Ascending aorta (tissue), 2 donors: ENCODE measurements at regions not wholly inside any gene's neighbourhood (a gene's known extent, or its start where the extent isn't known, plus 50 kb on each side); places are given as distances from the start of the nearest gene placed in this dataset.

Experiments
- DNase-seq, 2 donors: peaks; one replicate each; pipeline ENCODE4 v3.0.0-alpha.2; 2019; ENCODE audit warnings: low spot score in 2 of 2
- H3K27ac ChIP-seq, 2 donors: fragments of 200-600 bp; sonication (generic); one replicate each; pipeline ENCODE4 v1.5.1; 2016 to 2017; ENCODE audit warnings: mild to moderate bottlenecking in 1 of 2
- H3K27me3 ChIP-seq: fragments of 200-600 bp; sonication (generic); one replicate; pipeline ENCODE4 v1.5.1; 2017
- H3K36me3 ChIP-seq, 2 donors: fragments of 200-600 bp; sonication (generic); one replicate each; pipeline ENCODE4 v1.5.1; 2016
- H3K4me1 ChIP-seq, 2 donors: fragments of 200-600 bp; sonication (generic); one replicate each; pipeline ENCODE4 v1.5.1; 2016 to 2017; ENCODE audit warnings: mild to moderate bottlenecking in 1 of 2
- H3K4me3 ChIP-seq, 2 donors: fragments of 200-600 bp; sonication (generic); one replicate each; pipeline ENCODE4 v1.5.1; 2016 to 2017; ENCODE audit warnings: mild to moderate bottlenecking in 1 of 2
- H3K9me3 ChIP-seq, 2 donors: fragments of 200-600 bp; sonication (generic); one replicate each; pipeline ENCODE4 v1.5.1; 2016
- intact Hi-C: fragments of 100-400 bp; cut with DNase I; formaldehyde crosslinking; loops from one replicate; pipeline ENCODE4 v1.15.1; 2023
- TF ChIP-seq, protein P1 (sequence below), 3 experiments: fragments of 200-600 bp in 2 of 3; fragments of 450-650 bp in 1 of 3; sonication (generic) in 2 of 3; IDR thresholded peaks; one replicate each; pipeline ENCODE4 v1.5.1; 2016 to 2019; ENCODE audit warnings: antibody characterized with exemption in 3 of 3, mild to moderate bottlenecking in 1 of 3, moderate library complexity in 1 of 3

DNA sequence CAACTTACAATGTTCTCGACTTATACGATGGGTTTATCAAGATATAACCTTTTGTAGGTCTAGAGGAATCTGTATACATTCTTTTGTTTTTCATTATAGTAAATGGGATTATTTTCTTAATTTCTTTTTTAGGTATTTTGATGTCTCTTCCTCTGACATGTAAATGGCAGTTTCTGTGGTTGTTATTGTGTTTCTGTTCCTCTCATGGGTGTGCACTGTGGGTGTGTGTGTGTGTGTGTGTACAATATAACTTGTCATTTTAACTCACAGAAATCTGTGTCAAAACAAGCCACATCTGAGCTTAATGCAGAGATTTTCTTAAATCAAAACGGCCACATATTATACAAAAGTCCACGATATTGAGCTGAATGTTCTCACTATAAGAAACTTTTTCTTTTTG is 1300.8 kb upstream of the B3GALT2 start:
- intact Hi-C loops, result no loop called here
- H3K4me1 ChIP-seq, result no peaks in the 10 kb centered on the region
- no peak overlapping the region for H3K4me3 ChIP-seq
- no peaks in the 10 kb centered on the region for H3K9me3 ChIP-seq
- H3K36me3 ChIP-seq, result no peaks in the 10 kb centered on the region
- no peak overlapping the region for H3K27ac ChIP-seq
- DNase-seq, result no peak
- no peaks in the 10 kb centered on the region for H3K27me3 ChIP-seq
- TF ChIP-seq, protein P1, sequence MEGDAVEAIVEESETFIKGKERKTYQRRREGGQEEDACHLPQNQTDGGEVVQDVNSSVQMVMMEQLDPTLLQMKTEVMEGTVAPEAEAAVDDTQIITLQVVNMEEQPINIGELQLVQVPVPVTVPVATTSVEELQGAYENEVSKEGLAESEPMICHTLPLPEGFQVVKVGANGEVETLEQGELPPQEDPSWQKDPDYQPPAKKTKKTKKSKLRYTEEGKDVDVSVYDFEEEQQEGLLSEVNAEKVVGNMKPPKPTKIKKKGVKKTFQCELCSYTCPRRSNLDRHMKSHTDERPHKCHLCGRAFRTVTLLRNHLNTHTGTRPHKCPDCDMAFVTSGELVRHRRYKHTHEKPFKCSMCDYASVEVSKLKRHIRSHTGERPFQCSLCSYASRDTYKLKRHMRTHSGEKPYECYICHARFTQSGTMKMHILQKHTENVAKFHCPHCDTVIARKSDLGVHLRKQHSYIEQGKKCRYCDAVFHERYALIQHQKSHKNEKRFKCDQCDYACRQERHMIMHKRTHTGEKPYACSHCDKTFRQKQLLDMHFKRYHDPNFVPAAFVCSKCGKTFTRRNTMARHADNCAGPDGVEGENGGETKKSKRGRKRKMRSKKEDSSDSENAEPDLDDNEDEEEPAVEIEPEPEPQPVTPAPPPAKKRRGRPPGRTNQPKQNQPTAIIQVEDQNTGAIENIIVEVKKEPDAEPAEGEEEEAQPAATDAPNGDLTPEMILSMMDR (IDR thresholded peaks at IDR 0.05), result no peak

DNA sequence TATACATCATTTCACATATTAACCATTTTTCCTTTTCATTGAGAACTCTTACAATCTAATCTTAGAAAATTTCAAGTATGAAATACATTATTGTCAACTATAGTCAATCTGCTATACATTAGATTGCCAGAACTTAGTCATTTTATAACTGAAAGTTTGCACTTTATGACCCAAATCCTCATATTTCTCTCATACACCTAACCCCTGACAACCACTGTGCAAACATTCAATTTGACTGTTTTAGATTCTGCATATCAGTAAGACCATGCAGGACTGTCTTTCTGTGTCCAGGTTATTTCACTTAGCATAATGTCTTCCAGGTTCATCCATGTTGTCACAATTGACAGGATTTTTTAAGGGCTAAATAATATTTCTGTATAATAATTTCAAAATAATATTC is 1299.0 kb upstream of the B3GALT2 start:
- Histone ChIP-seq H3K27ac (no peak overlapping the region), H3K27me3 (no peaks in the 10 kb centered on the region), H3K4me1 (no peaks in the 10 kb centered on the region), H3K9me3 (no peaks in the 10 kb centered on the region), H3K4me3 (no peak overlapping the region), H3K36me3 (no peaks in the 10 kb centered on the region)
- intact Hi-C loops, result no loop called here
- no peak for DNase-seq
- TF ChIP-seq, protein P1 (IDR thresholded peaks at IDR 0.05), result no peak

DNA sequence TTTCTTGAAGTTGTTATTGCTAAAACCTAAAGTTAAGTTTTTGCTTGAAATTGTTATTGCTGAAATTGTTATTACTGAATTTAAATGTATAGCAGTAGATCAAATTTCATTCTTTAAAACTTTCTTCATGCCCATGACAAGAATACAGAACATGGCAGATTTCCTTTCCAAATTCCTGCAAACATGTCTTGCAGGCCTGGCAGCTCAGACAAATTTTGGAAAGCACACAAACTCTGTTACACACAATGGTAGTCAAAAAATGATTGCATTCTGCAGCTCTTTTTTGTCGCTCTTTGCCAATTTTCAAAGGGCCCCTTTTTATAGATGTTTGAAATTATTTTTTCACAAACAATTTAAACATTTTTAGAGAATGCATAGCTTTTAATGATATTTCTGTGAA is 1292.3 kb upstream of the B3GALT2 start:
- DNase-seq, result no peak
- Histone ChIP-seq H3K4me3 (no peak overlapping the region), H3K4me1 (no peaks in the 10 kb centered on the region), H3K27me3 (no peaks in the 10 kb centered on the region), H3K27ac (no peak overlapping the region), H3K36me3 (no peaks in the 10 kb centered on the region), H3K9me3 (no peaks in the 10 kb centered on the region)
- TF ChIP-seq, protein P1 (IDR thresholded peaks at IDR 0.05), result no peak
- intact Hi-C loops, result no loop called here

DNA sequence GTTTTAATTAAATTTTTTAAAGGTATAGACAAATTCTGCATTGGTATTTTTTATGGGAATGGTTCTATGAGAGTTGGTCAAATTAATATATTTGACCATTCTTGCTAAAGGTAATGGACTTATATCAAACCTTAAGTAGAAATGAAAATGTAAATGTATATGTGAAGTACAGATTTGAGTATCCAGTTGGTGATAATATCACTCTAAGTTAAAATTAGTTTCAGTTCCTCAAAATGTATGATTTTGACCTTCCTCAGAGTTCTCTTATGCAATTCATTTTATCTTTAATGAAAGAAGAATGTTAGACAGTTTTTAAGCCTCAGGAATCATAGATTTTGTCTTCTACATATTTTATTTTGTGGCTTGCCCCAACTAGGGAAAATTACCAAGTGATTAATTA is 1291.5 kb upstream of the B3GALT2 start:
- no peaks in the 10 kb centered on the region for H3K4me1 ChIP-seq
- no peak for DNase-seq
- no peak overlapping the region for H3K4me3 ChIP-seq
- no peaks in the 10 kb centered on the region for H3K9me3 ChIP-seq
- no peaks in the 10 kb centered on the region for H3K27me3 ChIP-seq
- TF ChIP-seq, protein P1 (IDR thresholded peaks at IDR 0.05), result no peak
- H3K36me3 ChIP-seq, result no peaks in the 10 kb centered on the region
- intact Hi-C loops, result no loop called here
- H3K27ac ChIP-seq, result no peak overlapping the region

DNA sequence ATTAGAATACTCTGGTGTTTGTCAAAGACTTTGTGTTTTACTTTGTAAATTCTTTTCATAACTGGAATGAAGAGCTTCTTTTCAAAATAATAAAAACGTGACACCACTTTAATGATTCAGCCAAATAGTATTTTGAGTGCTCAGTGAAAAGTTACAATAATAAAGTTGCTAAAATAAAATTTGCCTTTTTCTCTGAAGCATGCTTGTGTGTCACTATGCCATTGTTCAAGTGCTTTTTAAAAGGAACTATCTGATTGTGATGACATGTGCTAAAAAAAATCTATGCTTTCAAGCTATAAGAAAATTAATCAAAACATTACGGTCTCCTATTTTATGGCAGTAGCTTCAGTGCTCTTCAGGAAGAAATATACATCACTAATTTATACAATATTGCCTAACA is 1290.5 kb upstream of the B3GALT2 start:
- no peaks in the 10 kb centered on the region for H3K36me3 ChIP-seq
- H3K4me1 ChIP-seq, result no peaks in the 10 kb centered on the region
- no peaks in the 10 kb centered on the region for H3K27me3 ChIP-seq
- no peak overlapping the region for H3K4me3 ChIP-seq
- no peak overlapping the region for H3K27ac ChIP-seq
- TF ChIP-seq, protein P1 (IDR thresholded peaks at IDR 0.05), result no peak
- intact Hi-C loops, result no loop called here
- no peaks in the 10 kb centered on the region for H3K9me3 ChIP-seq
- no peak for DNase-seq

DNA sequence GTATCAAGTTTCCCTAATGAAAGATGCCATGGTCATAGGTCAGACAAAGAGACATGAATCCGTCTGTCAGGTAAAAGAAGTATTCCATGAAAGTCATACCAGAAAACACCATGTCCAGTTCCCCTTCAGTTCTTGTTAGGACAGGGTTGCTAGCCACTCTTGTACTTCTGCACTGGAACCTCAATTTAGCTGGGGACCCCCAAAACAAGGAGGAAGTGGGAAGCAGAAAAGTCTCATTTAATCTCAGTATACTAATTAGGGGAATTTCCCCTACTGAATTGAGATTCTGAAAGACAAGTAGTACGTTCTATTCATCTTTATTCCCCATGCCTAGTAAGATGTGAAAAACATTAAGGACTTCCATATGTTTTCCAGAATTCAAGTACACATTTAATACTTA is 1289.9 kb upstream of the B3GALT2 start:
- H3K9me3 ChIP-seq, result no peaks in the 10 kb centered on the region
- no peak for DNase-seq
- no peak overlapping the region for H3K4me3 ChIP-seq
- TF ChIP-seq, protein P1 (IDR thresholded peaks at IDR 0.05), result no peak
- H3K4me1 ChIP-seq, result no peaks in the 10 kb centered on the region
- H3K27ac ChIP-seq, result no peak overlapping the region
- H3K36me3 ChIP-seq, result no peaks in the 10 kb centered on the region
- H3K27me3 ChIP-seq, result no peaks in the 10 kb centered on the region
- intact Hi-C loops, result no loop called here
